Motor neuron (in vitro differentiated cells): ENCODE measurements at regions not wholly inside any gene's neighbourhood (a gene's known extent, or its start where the extent isn't known, plus 50 kb on each side); places are given as distances from the start of the nearest gene placed in this dataset.

ENCODE experiments used
- ATAC-seq, 8 experiments: fragments of 200-7000 bp; cut with Tn5 transposase; replicated peaks in 6 of 8; 2 replicates each; pipeline ENCODE4 v1.8.0; 2021; ENCODE audit warnings: mild to moderate bottlenecking in 8 of 8, moderate library complexity in 8 of 8
- H3K27ac ChIP-seq, 2 donors: fragments of 250-450 bp; sonication (Bioruptor Pico); 2 replicates each; pipeline ENCODE4 v1.9.0; 2021; ENCODE audit warnings: antibody characterized with exemption in 2 of 2, mild to moderate bottlenecking in 2 of 2, moderate library complexity in 1 of 2
- H3K4me1 ChIP-seq, 2 donors: fragments of 250-450 bp; sonication (Bioruptor Pico); replicated peaks in 1 of 2; 2 replicates each; pipeline ENCODE4 v1.6.1; 2021; ENCODE audit warnings: antibody characterized with exemption in 2 of 2, mild to moderate bottlenecking in 2 of 2, moderate library complexity in 1 of 2
- H3K4me3 ChIP-seq, 5 donors: fragments of 250-450 bp; sonication (Bioruptor Pico); 2 replicates each; pipeline ENCODE4 v1.9.0; 2021; ENCODE audit warnings: antibody characterized with exemption in 5 of 5, mild to moderate bottlenecking in 5 of 5, moderate library complexity in 4 of 5
- WGBS, 10 experiments: fragments of 450-650 bp; shearing (Covaris generic); methylation state at CpG; one replicate each; pipeline ENCODE4 v1.0.0; 2022; 5-methylcytosine and 5-hydroxymethylcytosine counted together
- in situ Hi-C, 9 experiments: fragments of 400-800 bp; cut with MboI; loops; one replicate each; pipeline ENCODE4 v1.15.0; 2021; ENCODE audit warnings: low sequenced_read_pairs in 9 of 9, low pct_unique_long_range_greater_than_20kb in 2 of 9; ENCODE audit not compliant: unreplicated experiment in 9 of 9

DNA sequence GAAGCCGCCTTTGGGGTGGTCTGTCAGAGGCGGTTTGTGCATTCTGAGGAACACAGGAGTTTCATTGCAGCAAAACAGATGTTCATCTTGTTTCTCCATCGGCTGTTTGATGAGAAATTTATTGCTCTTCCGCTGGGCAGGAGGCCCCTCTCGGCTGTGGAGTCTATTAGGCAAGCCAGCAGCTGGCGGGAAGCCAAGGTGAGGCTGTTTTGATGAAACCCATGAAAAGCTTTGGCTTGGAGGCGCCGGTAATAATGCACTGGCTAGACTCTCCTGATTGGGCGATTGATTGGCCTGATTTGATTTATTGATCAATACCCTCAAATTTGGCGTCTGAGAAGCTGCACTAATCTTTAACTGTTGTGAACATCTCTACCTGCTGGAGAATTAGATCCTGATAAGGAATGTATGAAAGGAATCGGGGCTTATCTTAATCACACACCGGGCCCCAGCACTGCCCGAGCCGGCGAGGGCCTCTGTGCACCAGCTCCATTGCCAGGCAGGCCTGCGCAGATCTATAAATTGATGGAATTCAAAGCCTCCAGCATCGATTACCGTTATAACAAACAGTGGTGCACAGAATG is 187.7 kb downstream of the PHETA1 start:
- Histone ChIP-seq H3K4me1 (peaks cover 50 to 60% of the 10 kb centered on the region in 2 donors), H3K4me3 (no peak overlapping the region), H3K27ac (peak overlapping the region; percentile 12 to 38)
- 0 to 65% (median 32%) methylated on average over 4 to 11 of the region's 18 CpGs; no CpG with 5 or more reads in 2 of the 10 experiments for WGBS, 10 experiments
- peak in 7 of 8 experiments; percentile 25 to 87 (median 81) for ATAC-seq
- in situ Hi-C loops = no loop called here

DNA sequence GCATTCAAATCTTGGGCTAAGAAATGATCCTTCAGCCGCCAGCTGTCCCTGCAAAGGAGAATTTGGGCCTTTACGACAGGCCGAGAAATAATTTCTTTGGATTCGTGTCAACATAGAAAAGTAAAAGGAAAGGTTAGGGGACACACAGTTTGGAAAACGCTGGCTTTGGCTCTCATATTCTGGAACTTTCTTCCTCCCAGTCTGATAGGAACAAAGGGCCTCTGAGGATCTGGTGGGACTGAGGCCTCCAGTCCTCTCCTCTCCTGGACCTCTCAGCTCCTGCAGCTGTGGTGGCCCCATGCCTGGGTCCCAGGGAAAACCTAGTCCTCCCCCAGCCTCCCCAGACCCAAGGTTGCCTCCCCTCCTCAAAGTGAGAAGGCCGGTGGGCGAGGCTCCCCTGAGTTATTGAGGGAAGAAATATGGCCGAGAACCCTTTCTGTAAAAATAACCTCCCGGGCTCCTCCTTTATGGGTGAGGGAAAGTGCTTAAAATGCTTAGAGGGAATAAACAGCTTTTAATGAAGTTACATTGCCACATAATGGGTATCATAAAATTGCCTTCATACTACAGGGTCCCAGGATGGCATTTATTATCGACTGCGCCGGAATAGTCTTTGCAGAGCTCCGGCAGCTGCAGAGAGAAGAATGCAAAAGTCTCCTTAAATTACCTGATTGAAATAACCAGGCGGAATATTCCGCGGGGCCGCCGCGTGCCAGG is 188.3 kb downstream of the PHETA1 start:
- H3K4me1 ChIP-seq = peaks cover 52 to 60% of the 10 kb centered on the region in 2 donors
- in situ Hi-C loops = no loop called here
- 0 to 84% (median 41%) methylated on average over 3 to 16 of the region's 19 CpGs; no CpG with 5 or more reads in 1 of the 10 experiments for WGBS, 10 experiments
- peak in 2 of 8 experiments; percentile 1 to 53 for ATAC-seq
- peak overlapping the region; percentile 31 to 58 for H3K27ac ChIP-seq
- H3K4me3 ChIP-seq = no peak overlapping the region

DNA sequence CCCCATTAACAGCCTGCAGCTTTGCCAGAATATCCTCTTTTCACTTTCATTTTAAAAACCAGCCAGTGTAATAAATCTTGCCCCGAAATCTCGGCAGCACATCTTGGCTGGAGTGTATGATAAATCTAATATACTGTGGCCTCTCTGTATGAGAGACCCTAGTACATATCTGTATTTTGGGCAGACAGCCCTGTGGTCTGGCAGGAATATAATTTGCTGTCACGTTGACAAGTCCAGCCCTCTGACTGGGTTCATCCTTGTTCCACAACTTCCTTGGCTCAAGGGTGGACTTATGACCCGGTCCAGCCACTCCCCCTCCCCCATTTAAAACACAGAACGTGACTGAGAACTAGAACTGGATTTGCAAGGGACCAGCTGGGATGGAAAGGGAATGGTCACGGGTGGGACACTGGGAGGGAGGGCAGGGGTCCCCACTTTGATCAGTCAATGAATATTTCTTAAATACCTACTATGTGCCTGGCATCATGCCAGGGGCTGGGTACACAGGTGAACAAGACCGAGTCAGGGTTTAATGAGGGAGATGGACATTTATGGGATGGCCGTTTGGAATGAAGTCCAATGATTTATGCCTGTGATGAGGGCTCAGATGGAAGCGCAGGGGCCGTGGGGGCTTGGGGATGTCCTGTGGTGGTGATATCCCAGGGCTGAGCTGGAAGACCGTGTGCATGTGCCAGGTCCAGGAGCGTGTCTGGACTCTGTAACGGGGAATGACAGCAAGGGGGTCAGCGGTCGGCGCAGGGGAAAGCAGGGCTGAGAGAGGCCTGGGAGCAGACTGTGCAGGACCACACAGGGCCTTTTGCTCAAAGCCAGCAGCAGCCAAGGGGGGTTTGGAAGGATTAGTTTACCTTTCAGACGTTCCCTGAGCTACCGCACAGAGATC is 190.5 kb downstream of the PHETA1 start:
- WGBS, 10 experiments = 59 to 70% (median 67%) methylated on average over 2 to 8 of the region's 18 CpGs; no CpG with 5 or more reads in 5 of the 10 experiments
- no peak for ATAC-seq

GRCh38 chr12:111175396-111176094 is 193.3 kb downstream of the PHETA1 start:
- peaks cover 42 to 55% of the 10 kb centered on the region in 2 donors for H3K4me1 ChIP-seq
- in situ Hi-C loops = no loop called here
- ATAC-seq = peak in 5 of 8 experiments; percentile 81 to 91 (median 86)
- peak overlapping the region in 1 of 2 donors; percentile 42 for H3K27ac ChIP-seq
- WGBS, 10 experiments = 0 to 53% (median 14%) methylated on average over 1 to 10 of the region's 10 CpGs
- no peak overlapping the region for H3K4me3 ChIP-seq

More for the DNA sequence above, 190.5 kb downstream of the PHETA1 start:
- in situ Hi-C loops = no loop called here
- Histone ChIP-seq H3K27ac (no peak overlapping the region), H3K4me3 (no peak overlapping the region), H3K4me1 (peaks cover 63 to 68% of the 10 kb centered on the region in 2 donors)

DNA sequence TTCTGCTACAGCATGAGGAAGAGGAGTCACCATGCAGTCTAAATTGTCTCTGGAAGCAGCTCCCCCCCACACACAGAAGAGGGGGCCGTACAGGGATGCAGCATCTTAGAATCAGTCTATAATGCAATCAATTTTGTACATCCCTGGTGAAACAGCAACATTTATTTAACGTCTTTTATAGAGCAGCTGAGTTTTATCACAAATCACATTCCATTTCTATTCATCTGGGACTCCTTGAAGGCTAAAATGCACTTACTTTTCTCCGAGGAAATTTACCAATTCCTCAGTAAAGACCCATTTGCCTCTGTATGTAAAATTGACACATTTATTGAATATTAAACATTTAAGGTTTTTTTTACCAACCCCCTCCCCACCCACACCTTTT is 193.9 kb downstream of the PHETA1 start:
- no peak overlapping the region for H3K4me3 ChIP-seq
- WGBS, 10 experiments = 0 to 40% (median 19%) methylated on average over 1 to 3 of the region's 3 CpGs
- in situ Hi-C loops = no loop called here
- H3K4me1 ChIP-seq = peaks cover 36 to 51% of the 10 kb centered on the region in 2 donors
- H3K27ac ChIP-seq = peak overlapping the region; percentile 0 to 37
- no peak for ATAC-seq

DNA sequence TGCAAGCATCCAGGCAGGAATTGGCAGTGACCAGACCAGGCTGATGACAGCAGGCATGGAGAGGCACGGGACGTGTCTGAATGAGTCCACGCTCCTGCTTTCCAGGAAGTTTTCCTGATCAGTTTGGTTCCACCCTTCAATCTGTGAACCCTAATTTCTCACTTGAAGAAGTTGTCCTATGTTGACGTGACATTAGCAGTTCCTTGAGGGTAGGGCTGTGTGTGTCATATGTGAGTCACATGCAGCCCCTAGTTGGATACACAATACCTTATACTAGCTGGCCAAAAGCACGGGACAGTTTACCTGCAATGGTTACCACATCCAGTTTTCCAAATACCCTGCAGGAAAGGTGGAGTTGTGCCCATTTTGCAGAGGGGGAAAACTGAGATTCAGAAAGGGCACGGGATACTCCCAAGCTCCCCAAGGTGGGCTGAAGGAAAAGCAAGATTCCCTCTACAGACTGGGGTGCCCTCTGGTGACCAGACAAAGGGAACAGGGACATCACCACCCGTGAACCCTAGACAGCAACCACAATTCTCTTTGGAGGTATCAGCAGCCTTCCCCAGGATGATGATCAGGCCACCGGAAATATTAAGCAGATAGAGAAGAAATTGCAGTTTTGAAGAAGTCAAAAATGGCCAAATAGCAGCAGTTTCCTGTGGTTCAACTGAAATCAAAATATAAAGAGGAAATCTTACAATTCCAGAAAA is 194.5 kb downstream of the PHETA1 start:
- peaks cover 31 to 46% of the 10 kb centered on the region in 2 donors for H3K4me1 ChIP-seq
- no peak for ATAC-seq
- in situ Hi-C loops = no loop called here
- peak overlapping the region; percentile 0 to 37 for H3K27ac ChIP-seq
- H3K4me3 ChIP-seq = no peak overlapping the region
- 0 to 100% (median 60%) methylated on average over 1 to 5 of the region's 8 CpGs; no CpG with 5 or more reads in 1 of the 10 experiments for WGBS, 10 experiments

- in situ Hi-C loops = no loop called here
- WGBS, 10 experiments = 40 to 100% (median 98%) methylated on average over 1 to 3 of the region's 3 CpGs; no CpG with 5 or more reads in 4 of the 10 experiments
- Histone ChIP-seq H3K4me3 (no peak overlapping the region), H3K4me1 (peaks cover 31 to 42% of the 10 kb centered on the region in 2 donors), H3K27ac (no peak overlapping the region)
- ATAC-seq = no peak
Measured at GRCh38 chr12:111173836-111174235, 195.1 kb downstream of the PHETA1 start.

DNA sequence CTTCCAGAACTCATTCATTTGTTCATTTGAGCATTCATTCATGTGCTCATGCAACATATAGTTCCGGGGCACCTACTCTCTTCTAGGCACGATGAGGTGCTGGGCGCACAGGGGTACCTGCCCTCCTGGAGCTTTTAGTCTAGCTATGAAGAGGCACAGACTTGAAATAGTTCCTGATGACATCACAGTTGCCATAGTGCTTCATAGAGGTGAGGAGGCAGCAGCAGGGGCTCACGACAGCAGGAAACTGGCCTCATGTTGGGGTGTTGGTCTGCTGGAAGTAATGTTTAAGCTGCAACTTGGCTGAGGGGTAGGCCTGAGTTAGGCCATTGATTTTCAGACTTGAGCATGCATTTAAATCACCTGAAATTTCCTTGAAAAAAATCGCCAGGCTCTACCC is 195.5 kb downstream of the PHETA1 start:
- in situ Hi-C loops = no loop called here
- no peak for ATAC-seq
- WGBS, 10 experiments = 0 to 100% (median 67%) methylated on average over 1 to 5 of the region's 5 CpGs; no CpG with 5 or more reads in 1 of the 10 experiments
- Histone ChIP-seq H3K4me3 (no peak overlapping the region), H3K27ac (no peak overlapping the region), H3K4me1 (peaks cover 27 to 38% of the 10 kb centered on the region in 2 donors)

GRCh38 chr12:111172786-111173185 is 196.1 kb downstream of the PHETA1 start:
- Histone ChIP-seq H3K4me3 (no peak overlapping the region), H3K4me1 (peaks cover 21 to 32% of the 10 kb centered on the region in 2 donors), H3K27ac (no peak overlapping the region)
- in situ Hi-C loops = no loop called here
- ATAC-seq = no peak
- WGBS, 10 experiments = 0 to 100% (median 81%) methylated on average over 1 to 6 of the region's 8 CpGs; no CpG with 5 or more reads in 1 of the 10 experiments

DNA sequence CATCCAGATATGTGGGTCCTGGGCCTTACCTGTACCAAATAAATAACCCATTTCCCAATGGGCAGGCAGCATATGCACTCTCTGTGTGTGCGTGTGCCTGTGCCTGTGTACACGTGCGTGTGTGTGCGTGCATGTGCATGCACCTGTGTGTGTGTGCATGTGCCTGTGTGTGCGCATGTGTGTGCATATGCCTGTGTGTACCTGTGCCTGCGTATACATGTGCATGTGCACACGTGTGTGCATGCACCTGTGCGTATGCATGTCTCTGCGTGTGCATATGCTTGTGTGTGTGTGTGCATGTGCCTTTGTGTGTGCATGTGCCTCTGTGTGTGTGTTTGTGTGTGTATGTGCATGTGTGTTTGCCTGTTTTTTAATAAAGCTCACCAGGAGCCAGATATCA is 197.1 kb downstream of the PHETA1 start:
- no peak for ATAC-seq
- no peak overlapping the region for H3K4me3 ChIP-seq
- no peak overlapping the region for H3K27ac ChIP-seq
- peaks cover 20 to 31% of the 10 kb centered on the region in 2 donors for H3K4me1 ChIP-seq
- in situ Hi-C loops = no loop called here
- 23 to 100% (median 78%) methylated on average over 1 to 5 of the region's 9 CpGs; no CpG with 5 or more reads in 4 of the 10 experiments for WGBS, 10 experiments

GRCh38 chr12:111171345-111171744 is 197.6 kb downstream of the PHETA1 start:
- ATAC-seq = no peak
- H3K4me1 ChIP-seq = peaks cover 20 to 31% of the 10 kb centered on the region in 2 donors
- no peak overlapping the region for H3K4me3 ChIP-seq
- in situ Hi-C loops = no loop called here
- WGBS, 10 experiments = no CpG with 5 or more reads among the region's 9 CpGs
- no peak overlapping the region for H3K27ac ChIP-seq

DNA sequence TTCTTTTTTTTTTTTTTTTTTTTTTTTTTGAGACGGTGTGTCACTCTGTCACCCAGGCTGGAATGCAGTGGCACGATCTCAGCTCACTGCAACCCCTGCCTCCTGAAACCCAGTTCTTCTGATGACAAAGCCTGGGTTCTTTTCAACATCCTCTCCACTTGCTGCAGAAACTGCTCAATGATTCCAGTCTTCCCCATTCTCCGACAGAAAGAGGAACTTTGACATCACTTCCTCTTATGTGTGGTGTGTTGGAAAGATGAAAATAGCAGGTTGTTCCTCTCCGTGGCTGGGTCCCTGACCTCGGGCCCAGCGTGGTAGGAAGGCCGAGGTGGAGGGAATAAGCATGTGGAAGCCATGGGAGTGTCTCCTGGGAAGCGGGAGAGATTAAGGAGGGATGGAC is 198.4 kb downstream of the PHETA1 start:
- 20 to 100% (median 91%) methylated on average over 2 to 5 of the region's 8 CpGs; no CpG with 5 or more reads in 5 of the 10 experiments for WGBS, 10 experiments
- peak in 5 of 8 experiments; percentile 10 to 44 (median 28) for ATAC-seq
- in situ Hi-C loops = no loop called here

More for the DNA sequence above, 198.4 kb downstream of the PHETA1 start:
- H3K27ac ChIP-seq = no peak overlapping the region
- H3K4me1 ChIP-seq = peaks cover 18 to 24% of the 10 kb centered on the region in 2 donors
- H3K4me3 ChIP-seq = no peak overlapping the region
